ENCODE measurements at regions not wholly inside any gene's neighbourhood (a gene's known extent, or its start where the extent isn't known, plus 50 kb on each side); places are given as distances from the start of the nearest gene placed in this dataset.

- TF ChIP-seq POLR2A (IDR thresholded peaks at IDR 0.05) (no peak), CTCF (IDR thresholded peaks at IDR 0.05) (no peak)
These were observed 338.0 kb downstream of the EFNB2 start for GRCh38 chr13:106197496-106197895.
